GM21717 (cell line): ENCODE measurements at regions not wholly inside any gene's neighbourhood (a gene's known extent, or its start where the extent isn't known, plus 50 kb on each side); places are given as distances from the start of the nearest gene placed in this dataset.

Source experiments
- ATAC-seq: cut with Tn5 transposase; IDR thresholded peaks from one replicate; pipeline ENCODE4 v1.9.1; 2021; ENCODE audit warnings: mild to moderate bottlenecking, moderate library complexity; ENCODE audit not compliant: unreplicated experiment

GRCh38 chr4:13059019-13059418, 425.1 kb downstream of the RAB28 start:
- ATAC-seq = no peak

DNA sequence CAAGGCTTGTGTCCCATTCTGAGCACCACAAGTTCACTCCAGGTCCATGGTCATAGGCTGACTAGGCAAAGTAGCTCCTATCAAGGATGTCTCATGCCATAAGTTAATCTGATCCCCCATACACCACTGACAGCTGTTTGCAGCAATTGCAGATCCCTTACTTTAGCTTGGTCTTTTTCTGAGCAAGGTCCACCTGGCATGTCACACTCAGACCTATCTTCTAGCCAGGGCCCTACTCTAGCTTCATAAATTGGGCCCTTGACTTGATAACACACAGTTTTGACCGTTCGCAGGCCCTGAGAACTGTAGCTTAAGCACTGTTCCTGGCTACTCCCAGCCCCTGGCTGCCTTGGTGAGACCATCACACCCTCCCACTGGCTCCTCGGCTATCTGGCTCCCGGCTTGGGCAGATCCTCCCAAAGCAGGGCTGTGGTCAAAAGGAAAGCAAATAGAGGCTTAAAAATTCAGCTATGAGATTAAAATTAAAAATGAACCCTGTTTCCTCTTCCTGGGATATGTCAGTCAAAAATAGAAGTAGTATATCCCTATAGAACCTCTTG, 427.4 kb downstream of the RAB28 start:
- no peak for ATAC-seq

GRCh38 chr4:13054420-13054970, 429.6 kb downstream of the RAB28 start:
- no peak for ATAC-seq

- no peak for ATAC-seq
These were observed 436.5 kb downstream of the RAB28 start for GRCh38 chr4:13047591-13047990.

GRCh38 chr4:13036841-13037240, 447.3 kb downstream of the RAB28 start:
- ATAC-seq = no peak

GRCh38 chr4:13032936-13033335, 451.2 kb downstream of the RAB28 start:
- no peak for ATAC-seq

- no peak for ATAC-seq
These were observed 459.7 kb downstream of the RAB28 start for GRCh38 chr4:13024147-13025105.

DNA sequence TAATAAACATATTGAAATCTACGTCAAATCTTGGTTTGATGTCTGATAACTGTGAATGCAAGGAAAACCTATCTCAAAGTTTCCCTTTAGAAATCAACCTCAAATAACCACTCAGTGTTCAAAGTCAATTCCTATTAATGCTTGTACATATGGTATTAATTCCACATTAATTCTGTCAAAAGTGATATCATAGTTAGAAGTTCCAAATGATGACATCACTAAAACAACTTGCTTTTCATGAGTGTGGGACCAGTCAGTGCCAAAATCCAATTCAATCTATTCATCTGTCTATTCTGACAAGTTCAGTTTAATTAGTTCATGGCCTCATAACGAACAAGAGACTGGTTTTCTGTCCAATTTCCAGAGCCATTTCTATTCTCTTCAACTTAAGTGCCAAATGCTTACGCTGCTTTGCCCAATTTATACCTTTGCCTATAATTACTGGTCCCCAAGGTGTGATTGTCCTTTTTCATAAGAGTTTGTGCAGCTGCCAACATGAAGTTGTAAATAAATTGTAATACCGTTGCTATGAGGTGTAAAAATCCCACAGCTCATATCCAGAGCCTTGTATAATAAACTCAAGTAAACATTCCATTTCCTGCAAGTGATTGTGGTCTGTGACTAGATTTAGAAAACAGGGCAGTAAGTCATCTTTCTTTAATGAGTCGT, 476.2 kb downstream of the RAB28 start:
- no peak for ATAC-seq

DNA sequence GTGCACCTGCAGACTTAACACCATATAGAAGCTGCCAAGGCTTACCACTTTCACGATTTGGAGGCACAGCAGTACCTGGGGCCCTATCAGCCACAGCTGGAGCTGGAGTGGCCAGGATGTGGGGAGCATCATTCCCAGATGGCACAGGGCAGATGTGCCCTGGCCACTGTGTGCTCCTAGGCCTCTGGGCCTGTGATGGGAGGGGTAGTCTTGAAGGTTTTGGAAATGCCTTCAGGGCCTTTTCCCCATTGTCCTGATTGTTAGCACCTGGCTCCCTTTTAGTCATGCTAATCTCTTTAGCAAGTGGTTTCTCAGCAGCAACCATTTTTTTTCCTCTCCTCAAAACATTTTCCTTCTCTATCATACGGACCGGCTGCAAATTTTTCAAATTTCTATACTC, 490.2 kb downstream of the RAB28 start:
- ATAC-seq = no peak

DNA sequence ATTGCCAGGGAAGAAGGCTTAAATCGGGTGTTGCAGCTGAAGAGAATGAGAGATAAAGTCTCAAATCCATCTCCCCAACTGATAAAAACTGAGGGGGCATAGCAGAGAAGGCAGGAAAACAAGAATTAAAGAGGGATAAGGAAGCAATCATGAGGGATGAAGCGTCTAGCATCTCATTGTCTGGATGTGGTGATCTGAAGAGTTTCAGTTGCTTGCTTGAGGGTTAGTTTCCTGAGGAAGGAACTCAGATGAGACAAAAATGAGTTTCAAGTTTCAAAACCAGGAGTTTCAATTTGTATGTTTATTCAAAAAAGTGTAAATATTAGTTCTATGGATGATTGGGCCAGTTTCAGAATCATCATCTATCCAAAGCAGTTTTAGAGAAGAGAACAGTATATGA, 496.9 kb downstream of the RAB28 start:
- ATAC-seq = no peak

GRCh38 chr4:12979797-12980196, 504.3 kb downstream of the RAB28 start:
- ATAC-seq = no peak

- ATAC-seq = no peak
These were observed 505.8 kb downstream of the RAB28 start for GRCh38 chr4:12978310-12978709.

DNA sequence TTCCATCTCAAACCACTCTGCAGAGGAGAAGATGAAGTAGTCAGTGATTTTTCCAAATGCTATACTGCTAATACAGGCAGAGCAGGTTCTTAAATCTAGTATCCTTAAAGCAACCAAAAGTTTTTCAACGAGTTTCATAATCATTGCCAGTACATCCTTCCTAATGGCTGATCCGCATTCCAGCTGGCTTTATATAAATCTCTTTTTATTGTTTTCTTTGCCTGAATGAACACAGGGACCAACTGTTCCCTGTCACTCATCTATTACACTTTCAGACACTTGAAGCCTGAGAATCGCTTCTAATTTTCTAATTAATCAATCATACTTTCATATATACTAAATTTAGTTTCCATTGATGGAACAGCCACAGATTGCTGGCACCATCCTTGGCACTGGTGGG, 508.6 kb downstream of the RAB28 start:
- ATAC-seq = no peak

DNA sequence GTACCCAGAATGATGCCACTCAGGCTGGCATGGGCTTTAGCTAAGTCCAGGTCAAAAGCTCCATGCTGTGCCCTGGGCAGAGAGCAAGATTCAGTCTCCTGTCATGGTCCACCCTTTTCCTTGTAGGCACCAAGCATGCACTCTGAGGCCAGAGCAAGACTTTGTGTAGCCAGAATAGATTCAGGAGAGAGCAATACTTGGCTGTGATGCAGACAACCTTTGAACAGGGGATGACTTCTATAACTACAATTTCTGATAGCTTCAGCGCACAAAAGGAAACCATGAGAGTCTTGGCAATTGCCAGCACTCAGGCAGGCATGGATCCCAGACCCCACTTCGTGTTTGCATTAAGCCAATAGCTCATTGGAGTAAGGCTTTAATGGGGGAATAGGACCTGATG, 510.6 kb downstream of the RAB28 start:
- ATAC-seq = no peak

DNA sequence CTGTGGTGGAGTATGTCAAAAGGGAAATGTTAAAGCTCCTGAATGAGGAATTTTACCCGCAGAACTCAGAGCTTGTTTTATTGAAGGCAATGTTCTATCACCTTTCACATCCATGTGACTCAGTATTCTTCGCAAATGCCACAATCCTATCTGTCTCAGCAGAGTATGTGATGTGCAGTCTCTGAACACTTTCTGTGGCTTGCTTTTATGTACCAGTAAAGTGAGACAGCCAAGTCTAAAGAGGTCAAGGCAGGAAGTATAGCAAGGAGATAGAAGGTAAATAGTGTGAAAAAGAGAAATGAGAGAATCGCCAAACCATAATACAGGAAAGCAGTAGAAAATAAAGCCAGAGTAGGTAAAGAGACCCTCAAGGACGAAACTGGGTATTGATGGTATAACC, 515.8 kb downstream of the RAB28 start:
- no peak for ATAC-seq

GRCh38 chr4:12966726-12967125, 517.4 kb downstream of the RAB28 start:
- no peak for ATAC-seq

- no peak for ATAC-seq
These were observed 518.8 kb downstream of the RAB28 start for GRCh38 chr4:12965334-12965733.

GRCh38 chr4:12963912-12964311, 520.2 kb downstream of the RAB28 start:
- no peak for ATAC-seq

- ATAC-seq = no peak
These were observed 520.8 kb downstream of the RAB28 start for GRCh38 chr4:12963291-12963690.

- ATAC-seq = no peak
These were observed 522.4 kb downstream of the RAB28 start for GRCh38 chr4:12961713-12962112.

DNA sequence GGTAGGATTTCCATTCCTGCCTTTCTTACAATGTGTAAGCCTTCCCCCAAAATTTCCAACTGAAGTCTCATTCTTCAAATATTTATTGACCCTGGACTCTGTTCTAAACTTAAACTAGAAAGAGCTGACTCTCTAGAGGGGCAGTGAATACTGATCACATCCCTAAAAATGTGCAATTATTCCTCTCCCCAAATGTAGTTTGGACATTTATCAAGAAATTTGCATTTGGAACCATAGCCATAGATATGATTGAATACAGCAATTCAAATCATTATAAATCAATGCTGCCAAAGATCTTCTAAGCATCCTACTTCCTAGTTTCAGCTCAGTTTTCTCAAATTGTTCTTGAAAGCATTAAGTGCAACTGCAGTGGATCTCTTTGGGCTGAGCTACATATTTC, 525.7 kb downstream of the RAB28 start:
- ATAC-seq = no peak

DNA sequence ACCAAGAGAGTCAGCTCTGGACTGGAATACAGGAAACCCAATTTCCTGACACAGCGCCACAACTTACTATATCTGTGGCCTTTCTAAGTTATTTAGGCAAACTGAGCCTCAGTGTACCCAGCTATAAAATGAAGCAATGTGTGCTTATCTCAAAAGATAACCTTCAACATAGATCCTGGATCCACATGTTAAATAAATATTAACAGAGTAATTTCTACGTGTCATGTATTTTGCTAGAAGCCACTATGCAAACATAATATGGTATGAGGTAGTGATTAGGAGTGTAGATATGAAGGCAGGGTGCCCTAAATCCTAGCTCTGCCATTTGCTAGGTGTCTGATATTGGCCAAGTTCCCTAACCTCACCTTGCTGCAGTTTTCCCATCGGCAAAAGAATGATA, 527.0 kb downstream of the RAB28 start:
- ATAC-seq = no peak
